ENCODE measurements at regions not wholly inside any gene's neighbourhood (a gene's known extent, or its start where the extent isn't known, plus 50 kb on each side); places are given as distances from the start of the nearest gene placed in this dataset.

DNA sequence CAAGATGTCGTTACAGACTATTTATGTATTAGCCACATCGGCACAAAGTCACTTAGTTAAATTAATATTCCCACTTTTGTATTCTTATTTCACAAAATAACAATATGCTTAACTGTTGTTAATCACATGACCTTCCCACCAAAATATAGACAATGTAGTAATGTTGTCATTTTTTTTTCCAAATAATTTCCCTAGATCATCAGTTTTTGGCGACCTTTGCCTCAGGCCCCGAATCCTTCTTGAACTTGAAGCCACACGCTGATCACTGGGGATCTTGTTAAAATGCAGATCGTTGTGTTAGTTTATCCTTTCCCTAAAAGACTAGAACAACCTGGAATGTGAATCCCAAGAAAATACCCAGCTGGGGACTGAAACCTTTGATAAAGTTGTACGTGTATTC lies 497.6 kb downstream of the SUCLG1 start:
- no peak overlapping the region for H3K4me2 ChIP-seq (ENCODE audit: unreplicated experiment)
- 41 to 44% methylated on average over 7 of the region's 7 CpGs for WGBS, 2 experiments (ENCODE audit: low coverage in 1 of 2, low lambda C conversion rate in 2 of 2, missing lambda C conversion rate in 2 of 2)
- in situ Hi-C loops (cut with MboI): no loop called here
- H3K9ac ChIP-seq: no peak overlapping the region
- H4K20me1 ChIP-seq (ENCODE audit: insufficient read depth): no peaks in the 10 kb centered on the region
- no peak for DNase-seq
- TF ChIP-seq EZH2 (IDR thresholded peaks at IDR 0.05; ENCODE audit: insufficient read depth, poor library complexity, severe bottlenecking) (no peak), EZH2phosphoT487 (IDR thresholded peaks at IDR 0.05; ENCODE audit: insufficient read depth, low read depth) (no peak)
- H3F3A ChIP-seq (ENCODE audit: insufficient read depth): no peaks in the 10 kb centered on the region
- no peaks in the 10 kb centered on the region for H3K4me1 ChIP-seq (ENCODE audit: insufficient read depth)
- H3K36me3 ChIP-seq (ENCODE audit: low read depth): no peaks in the 10 kb centered on the region
- no peaks in the 10 kb centered on the region for H3K9me2 ChIP-seq (ENCODE audit: insufficient read depth)
- no peaks in the 10 kb centered on the region for H3K27me3 ChIP-seq (replicated peaks; ENCODE audit: insufficient read depth)
- H3K27ac ChIP-seq: no peak overlapping the region
- no peaks in the 10 kb centered on the region for H3K79me2 ChIP-seq (ENCODE audit: insufficient read depth)
- H2AFZ ChIP-seq: no peak overlapping the region
- H3K9me3 ChIP-seq (ENCODE audit: low read depth): no peaks in the 10 kb centered on the region
- no peak overlapping the region for H3K4me3 ChIP-seq

DNA sequence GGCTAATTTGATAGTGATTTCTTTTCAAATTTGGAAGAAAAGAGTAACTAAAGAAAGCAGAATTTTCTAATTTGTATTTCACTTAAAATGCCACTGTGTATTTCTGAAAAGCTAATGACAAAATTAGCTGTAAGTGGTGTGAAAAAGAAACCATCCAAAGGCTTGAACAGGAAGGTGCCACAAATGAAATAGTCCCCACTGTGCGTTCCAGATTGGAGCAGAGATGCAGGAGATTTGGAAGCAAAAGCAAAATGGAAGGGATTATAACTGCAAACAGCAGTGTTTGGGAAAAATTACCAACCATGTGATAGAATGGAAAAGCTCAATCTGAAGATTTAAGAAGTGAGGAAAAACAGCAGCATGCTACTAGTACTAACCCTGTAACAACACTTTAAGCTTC lies 498.7 kb downstream of the SUCLG1 start:
- no peaks in the 10 kb centered on the region for H3K4me1 ChIP-seq (ENCODE audit: insufficient read depth)
- H3K36me3 ChIP-seq (ENCODE audit: low read depth): no peaks in the 10 kb centered on the region
- no peak overlapping the region for H3K4me2 ChIP-seq (ENCODE audit: unreplicated experiment)
- H3K27me3 ChIP-seq (replicated peaks; ENCODE audit: insufficient read depth): no peaks in the 10 kb centered on the region
- H4K20me1 ChIP-seq (ENCODE audit: insufficient read depth): no peaks in the 10 kb centered on the region
- H3K4me3 ChIP-seq: no peak overlapping the region
- no peaks in the 10 kb centered on the region for H3K9me2 ChIP-seq (ENCODE audit: insufficient read depth)
- 0 to 6% methylated on average over 1 of the region's 1 CpG for WGBS, 2 experiments (ENCODE audit: low coverage in 1 of 2, low lambda C conversion rate in 2 of 2, missing lambda C conversion rate in 2 of 2)
- no peak overlapping the region for H2AFZ ChIP-seq
- no peak overlapping the region for H3K27ac ChIP-seq
- H3K79me2 ChIP-seq (ENCODE audit: insufficient read depth): no peaks in the 10 kb centered on the region
- TF ChIP-seq EZH2 (IDR thresholded peaks at IDR 0.05; ENCODE audit: insufficient read depth, poor library complexity, severe bottlenecking) (no peak), EZH2phosphoT487 (IDR thresholded peaks at IDR 0.05; ENCODE audit: insufficient read depth, low read depth) (no peak)
- no peaks in the 10 kb centered on the region for H3K9me3 ChIP-seq (ENCODE audit: low read depth)
- H3K9ac ChIP-seq: no peak overlapping the region
- H3F3A ChIP-seq (ENCODE audit: insufficient read depth): no peaks in the 10 kb centered on the region
- no peak for DNase-seq
- in situ Hi-C loops (cut with MboI): no loop called here

DNA sequence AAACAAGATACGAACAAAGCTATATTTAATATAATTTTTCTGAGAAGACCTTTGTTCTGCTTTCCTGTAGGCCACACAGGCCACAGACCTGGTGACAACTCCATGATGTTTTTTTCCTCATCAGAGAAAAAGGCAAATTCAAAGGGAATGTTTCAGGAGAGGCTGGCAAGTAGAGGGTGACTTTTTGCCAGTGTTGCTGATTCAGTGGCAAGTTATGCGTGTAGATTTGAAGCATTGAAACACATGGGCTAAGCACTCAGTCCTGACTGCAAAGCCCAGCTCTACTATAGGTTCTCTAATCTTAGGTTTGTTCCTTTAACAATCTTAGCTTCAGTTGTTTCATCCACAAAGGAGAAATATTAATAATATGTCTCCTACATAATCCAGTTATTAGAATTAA lies 499.8 kb downstream of the SUCLG1 start:
- no peaks in the 10 kb centered on the region for H3F3A ChIP-seq (ENCODE audit: insufficient read depth)
- H3K27me3 ChIP-seq (replicated peaks; ENCODE audit: insufficient read depth): no peaks in the 10 kb centered on the region
- no peaks in the 10 kb centered on the region for H3K9me2 ChIP-seq (ENCODE audit: insufficient read depth)
- H3K79me2 ChIP-seq (ENCODE audit: insufficient read depth): no peaks in the 10 kb centered on the region
- H3K9ac ChIP-seq: no peak overlapping the region
- TF ChIP-seq EZH2 (IDR thresholded peaks at IDR 0.05; ENCODE audit: insufficient read depth, poor library complexity, severe bottlenecking) (no peak), EZH2phosphoT487 (IDR thresholded peaks at IDR 0.05; ENCODE audit: insufficient read depth, low read depth) (no peak)
- WGBS, 2 experiments (ENCODE audit: low coverage in 1 of 2, low lambda C conversion rate in 2 of 2, missing lambda C conversion rate in 2 of 2): 16 to 29% methylated on average over 2 of the region's 2 CpGs
- DNase-seq: no peak
- no peak overlapping the region for H3K4me3 ChIP-seq
- no peak overlapping the region for H3K4me2 ChIP-seq (ENCODE audit: unreplicated experiment)
- no peak overlapping the region for H2AFZ ChIP-seq
- in situ Hi-C loops (cut with MboI): no loop called here
- H3K27ac ChIP-seq: no peak overlapping the region
- no peaks in the 10 kb centered on the region for H3K9me3 ChIP-seq (ENCODE audit: low read depth)
- no peaks in the 10 kb centered on the region for H3K36me3 ChIP-seq (ENCODE audit: low read depth)
- no peaks in the 10 kb centered on the region for H4K20me1 ChIP-seq (ENCODE audit: insufficient read depth)
- no peaks in the 10 kb centered on the region for H3K4me1 ChIP-seq (ENCODE audit: insufficient read depth)

DNA sequence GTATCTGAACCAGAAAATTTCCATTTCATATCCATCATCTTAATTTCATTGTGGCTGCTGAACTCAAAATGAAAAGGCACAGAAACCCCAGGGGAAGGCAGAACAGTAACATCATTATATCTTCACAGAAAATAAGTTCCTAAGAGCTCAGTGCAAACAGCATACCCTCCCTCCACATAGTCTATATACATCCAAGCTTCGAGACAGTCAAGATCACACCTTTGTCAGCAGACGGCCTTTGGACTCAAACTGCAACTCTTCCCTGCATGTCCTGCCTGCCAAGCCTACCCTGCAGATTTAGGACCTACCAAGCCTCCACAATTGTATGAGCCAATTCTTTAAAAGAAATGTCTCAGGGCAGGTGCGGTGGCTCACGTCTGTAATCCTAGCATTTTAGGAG lies 502.1 kb downstream of the SUCLG1 start:
- WGBS, 2 experiments (ENCODE audit: low coverage in 1 of 2, low lambda C conversion rate in 2 of 2, missing lambda C conversion rate in 2 of 2): 42 to 47% methylated on average over 4 of the region's 4 CpGs

DNA sequence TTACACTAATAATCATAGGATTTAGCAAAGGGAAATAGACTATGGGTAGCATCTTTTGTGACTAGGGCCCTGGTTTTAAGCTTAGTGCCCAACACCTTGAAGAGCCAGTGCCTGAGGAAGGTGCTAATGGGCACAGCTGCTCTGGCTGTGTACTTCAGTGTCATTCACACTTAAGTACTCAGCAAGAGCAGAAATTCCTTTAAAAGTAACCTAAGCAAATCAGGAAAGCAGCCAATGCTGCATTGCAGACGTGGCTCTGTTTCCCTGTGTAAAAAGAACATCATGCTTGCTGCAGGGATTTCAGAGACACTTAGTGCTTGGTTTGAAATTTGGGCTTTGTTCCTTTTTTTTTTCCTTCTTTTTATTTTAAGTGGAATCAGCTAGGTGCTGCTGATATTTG lies 505.4 kb downstream of the SUCLG1 start:
- 0% methylated on average over 1 of the region's 1 CpG for WGBS, 2 experiments (ENCODE audit: low coverage in 1 of 2, low lambda C conversion rate in 2 of 2, missing lambda C conversion rate in 2 of 2)
- no peak overlapping the region for H3K27ac ChIP-seq
- TF ChIP-seq EZH2 (IDR thresholded peaks at IDR 0.05; ENCODE audit: insufficient read depth, poor library complexity, severe bottlenecking) (no peak), EZH2phosphoT487 (IDR thresholded peaks at IDR 0.05; ENCODE audit: insufficient read depth, low read depth) (no peak)

More for the DNA sequence above, 502.1 kb downstream of the SUCLG1 start:
- in situ Hi-C loops (cut with MboI): no loop called here
- TF ChIP-seq EZH2 (IDR thresholded peaks at IDR 0.05; ENCODE audit: insufficient read depth, poor library complexity, severe bottlenecking) (no peak), EZH2phosphoT487 (IDR thresholded peaks at IDR 0.05; ENCODE audit: insufficient read depth, low read depth) (no peak)
- Histone ChIP-seq H2AFZ (no peak overlapping the region), H3K4me1 (ENCODE audit: insufficient read depth) (no peaks in the 10 kb centered on the region), H3K9me2 (ENCODE audit: insufficient read depth) (no peaks in the 10 kb centered on the region), H3K79me2 (ENCODE audit: insufficient read depth) (no peaks in the 10 kb centered on the region), H3K36me3 (ENCODE audit: low read depth) (no peaks in the 10 kb centered on the region), H3K4me2 (ENCODE audit: unreplicated experiment) (no peak overlapping the region), H3K27me3 (replicated peaks; ENCODE audit: insufficient read depth) (no peaks in the 10 kb centered on the region), H3K9ac (no peak overlapping the region), H4K20me1 (ENCODE audit: insufficient read depth) (no peaks in the 10 kb centered on the region; the same call in 1 of the 2 replicates), H3K4me3 (no peak overlapping the region), H3K9me3 (ENCODE audit: low read depth) (no peaks in the 10 kb centered on the region), H3K27ac (no peak overlapping the region), H3F3A (ENCODE audit: insufficient read depth) (no peaks in the 10 kb centered on the region)
- DNase-seq: no peak

More for the DNA sequence above, 505.4 kb downstream of the SUCLG1 start:
- in situ Hi-C loops (cut with MboI): no loop called here
- DNase-seq: no peak
- Histone ChIP-seq H3K9me2 (ENCODE audit: insufficient read depth) (no peaks in the 10 kb centered on the region), H2AFZ (no peak overlapping the region), H3K4me3 (no peak overlapping the region), H3K79me2 (ENCODE audit: insufficient read depth) (no peaks in the 10 kb centered on the region), H3K9me3 (ENCODE audit: low read depth) (no peaks in the 10 kb centered on the region), H4K20me1 (ENCODE audit: insufficient read depth) (no peaks in the 10 kb centered on the region; the same call in 1 of the 2 replicates), H3K27me3 (replicated peaks; ENCODE audit: insufficient read depth) (no peaks in the 10 kb centered on the region), H3K4me2 (ENCODE audit: unreplicated experiment) (no peak overlapping the region), H3K4me1 (ENCODE audit: insufficient read depth) (no peaks in the 10 kb centered on the region), H3F3A (ENCODE audit: insufficient read depth) (no peaks in the 10 kb centered on the region), H3K9ac (no peak overlapping the region), H3K36me3 (ENCODE audit: low read depth) (no peaks in the 10 kb centered on the region)

All from GM23248 (cell line).